PC-9 (cell line): ENCODE measurements at regions not wholly inside any gene's neighbourhood (a gene's known extent, or its start where the extent isn't known, plus 50 kb on each side); places are given as distances from the start of the nearest gene placed in this dataset.

ENCODE experiments used
- CTCF ChIP-seq: fragments of 200-600 bp; sonication (generic); conservative IDR thresholded peaks from 2 replicates; pipeline ENCODE4 v1.6.1; 2017; ENCODE audit warnings: mixed run types, antibody characterized with exemption, mild to moderate bottlenecking, moderate library complexity
- EZH2 ChIP-seq: fragments of 200-600 bp; sonication (generic); IDR thresholded peaks from 2 replicates; pipeline ENCODE4 v1.8.0; 2017; ENCODE audit warnings: antibody characterized with exemption, low read depth

- no peak for TF ChIP-seq CTCF
- no peak for TF ChIP-seq EZH2
Measured at GRCh38 chr15:61307474-61307873, 78.4 kb upstream of the RORA start.
